H1 (cell line): ENCODE measurements at regions not wholly inside any gene's neighbourhood (a gene's known extent, or its start where the extent isn't known, plus 50 kb on each side); places are given as distances from the start of the nearest gene placed in this dataset.

Source experiments
- CTCF ChIA-PET: fragments of 300-600 bp; sonication (Branson Sonifier 250); formaldehyde crosslinking; loops from one replicate; lab custom pipeline; 2021; ENCODE audit not compliant: partially characterized antibody; lab: Charles Lee
- POLR2A ChIA-PET: fragments of 300-600 bp; sonication (Branson Sonifier 250); formaldehyde crosslinking; loops from one replicate; lab custom pipeline; 2021; ENCODE audit warnings: inconsistent platforms; ENCODE audit not compliant: partially characterized antibody; lab: Charles Lee
- DNase-seq, 2 experiments: peaks; one replicate each; pipeline versions ENCODE4 v3.0.0 to v3.0.0-alpha.2; 2010 to 2022; ENCODE audit warnings: low spot score in 2 of 2, low read depth in 1 of 2, mixed read lengths in 1 of 2
- FAIRE-seq: peaks from 2 replicates; lab custom pipeline; 2011; peaks lifted over from hg19 to GRCh38; lab: Jason Lieb, UNC
- H2AFZ ChIP-seq: 2 replicates; pipeline ENCODE4 v1.8.1; 2012; ENCODE audit warnings: low read length, inconsistent platforms
- H2AK5ac ChIP-seq: 2 replicates; pipeline ENCODE4 v1.6.1; 2013; ENCODE audit warnings: low read depth, low read length
- H2BK120ac ChIP-seq: replicated peaks from 2 replicates; pipeline ENCODE3; 2013; ENCODE audit warnings: low read depth, low read length, inconsistent platforms
- H2BK12ac ChIP-seq: 2 replicates; pipeline ENCODE4 v1.6.1; 2013; ENCODE audit warnings: low read depth, low read length
- H2BK15ac ChIP-seq: 2 replicates; pipeline ENCODE4 v1.6.1; 2013; ENCODE audit warnings: low read length
- H2BK20ac ChIP-seq: 2 replicates; pipeline ENCODE4 v1.6.1; 2013; ENCODE audit warnings: low read length
- H2BK5ac ChIP-seq: 2 replicates; pipeline ENCODE4 v1.6.1; 2013; ENCODE audit warnings: low read depth, low read length
- H3K14ac ChIP-seq: 2 replicates; pipeline ENCODE4 v1.6.1; 2013; ENCODE audit warnings: inconsistent platforms; ENCODE audit not compliant: insufficient read length
- H3K18ac ChIP-seq: 2 replicates; pipeline ENCODE4 v1.6.1; 2013; ENCODE audit warnings: low read length; ENCODE audit errors: extremely low read depth
- H3K23ac ChIP-seq: 2 replicates; pipeline ENCODE4 v1.6.1; 2013; ENCODE audit warnings: inconsistent platforms; ENCODE audit not compliant: insufficient read length
- H3K23me2 ChIP-seq: 2 replicates; pipeline ENCODE4 v1.6.1; 2013; ENCODE audit warnings: low read depth, low read length
- H3K27ac ChIP-seq: 2 replicates; pipeline ENCODE4 v1.6.1; 2011; ENCODE audit warnings: low read depth, low read length, inconsistent platforms
- H3K27me3 ChIP-seq, 4 experiments: replicated peaks in 1 of 4; 1 replicate in 1 of 4; 2 replicates in 3 of 4; pipeline versions ENCODE4 v1.6.1 to v1.8.1; 2011 to 2013; ENCODE audit warnings: low read length in 3 of 4, mild to moderate bottlenecking in 3 of 4, inconsistent platforms in 2 of 4, mixed read lengths in 2 of 4, moderate library complexity in 1 of 4; ENCODE audit not compliant: control insufficient read depth in 3 of 4, insufficient read depth in 3 of 4; ENCODE audit errors: extremely low read depth in 1 of 4
- H3K36me3 ChIP-seq, 4 experiments: 2 replicates each; pipeline versions ENCODE4 v1.6.1 to v1.8.1; 2011 to 2013; ENCODE audit warnings: mild to moderate bottlenecking in 4 of 4, low read length in 3 of 4, moderate library complexity in 2 of 4, control low read depth in 1 of 4, inconsistent platforms in 1 of 4; ENCODE audit not compliant: insufficient read depth in 4 of 4, control insufficient read depth in 2 of 4
- H3K4ac ChIP-seq: replicated peaks from 2 replicates; pipeline ENCODE3; 2013; ENCODE audit warnings: low read length, low read depth, mixed read lengths, inconsistent platforms; ENCODE audit not compliant: insufficient read length
- H3K4me1 ChIP-seq, 4 experiments: replicated peaks in 1 of 4; 1 replicate in 1 of 4; 2 replicates in 3 of 4; pipeline versions ENCODE4 v1.6.1 to v1.8.1; 2011 to 2013; ENCODE audit warnings: low read length in 3 of 4, inconsistent platforms in 2 of 4, mixed read lengths in 1 of 4; ENCODE audit not compliant: insufficient read depth in 4 of 4, control insufficient read depth in 3 of 4
- H3K4me2 ChIP-seq, 2 experiments: 2 replicates each; pipeline versions ENCODE4 v1.6.1 to v1.8.1; 2011 to 2013; ENCODE audit warnings: low read depth in 2 of 2, low read length in 2 of 2, control low read depth in 1 of 2, inconsistent platforms in 1 of 2, mild to moderate bottlenecking in 1 of 2; ENCODE audit not compliant: insufficient read depth in 1 of 2
- H3K4me3 ChIP-seq, 4 experiments: fragments of 200-600, 300-600 bp in 1 of 4; sonication (generic), shearing (Covaris generic), sonication (Bioruptor Twin) in 1 of 4; 2 replicates each; pipeline versions ENCODE4 v1.5.1 to v1.8.1; 2011 to 2016; ENCODE audit warnings: low read length in 4 of 4, low read depth in 3 of 4, control low read depth in 2 of 4, inconsistent platforms in 2 of 4, mild to moderate bottlenecking in 2 of 4, mixed read lengths in 1 of 4, moderate library complexity in 1 of 4; ENCODE audit not compliant: insufficient read depth in 2 of 4; ENCODE audit errors: extremely low read depth in 1 of 4
- H3K56ac ChIP-seq: replicated peaks from 2 replicates; pipeline ENCODE3; 2013; ENCODE audit warnings: low read depth, mild to moderate bottlenecking, mixed read lengths, low read length, inconsistent platforms; ENCODE audit not compliant: insufficient read length
- H3K79me1 ChIP-seq: 2 replicates; pipeline ENCODE4 v1.6.1; 2013; ENCODE audit warnings: low read depth, low read length, control low read depth
- H3K79me2 ChIP-seq, 2 experiments: 2 replicates each; pipeline versions ENCODE4 v1.6.1 to v1.8.1; 2012 to 2013; ENCODE audit warnings: low read length in 2 of 2, mild to moderate bottlenecking in 2 of 2, inconsistent platforms in 1 of 2; ENCODE audit not compliant: insufficient read depth in 2 of 2, control insufficient read depth in 1 of 2
- H3K9ac ChIP-seq, 4 experiments: replicated peaks in 1 of 4; 1 replicate in 1 of 4; 2 replicates in 3 of 4; pipeline versions ENCODE4 v1.6.1 to v1.8.1; 2011 to 2013; ENCODE audit warnings: low read depth in 3 of 4, low read length in 3 of 4, control low read depth in 2 of 4, mild to moderate bottlenecking in 2 of 4, moderate library complexity in 2 of 4, inconsistent platforms in 1 of 4; ENCODE audit errors: extremely low read depth in 1 of 4
- H3K9me3 ChIP-seq, 2 experiments: 2 replicates each; pipeline versions ENCODE4 v1.6.1 to v1.8.1; 2012 to 2013; ENCODE audit warnings: mild to moderate bottlenecking in 2 of 2, moderate library complexity in 2 of 2, control low read depth in 1 of 2, inconsistent platforms in 1 of 2, low read depth in 1 of 2, low read length in 1 of 2, mixed read lengths in 1 of 2; ENCODE audit not compliant: insufficient read depth in 2 of 2
- H4K20me1 ChIP-seq, 2 experiments: replicated peaks in 1 of 2; 2 replicates each; pipeline versions ENCODE3 to v1.8.1; 2011 to 2013; ENCODE audit warnings: inconsistent platforms in 2 of 2, low read length in 2 of 2, mild to moderate bottlenecking in 1 of 2; ENCODE audit not compliant: insufficient read depth in 2 of 2, control insufficient read depth in 1 of 2
- H4K5ac ChIP-seq: 2 replicates; pipeline ENCODE4 v1.6.1; 2013; ENCODE audit warnings: low read length, low read depth, mixed read lengths, inconsistent platforms; ENCODE audit not compliant: insufficient read length
- H4K8ac ChIP-seq: 2 replicates; pipeline ENCODE4 v1.8.0; 2013; ENCODE audit warnings: mild to moderate bottlenecking, moderate library complexity, low read length, inconsistent platforms; ENCODE audit not compliant: insufficient read depth; ENCODE audit errors: extremely low read depth
- H4K91ac ChIP-seq: replicated peaks from 2 replicates; pipeline ENCODE3; 2013; ENCODE audit warnings: low read length, mixed read lengths, inconsistent platforms; ENCODE audit not compliant: insufficient read length
- CTCF ChIP-seq, 3 experiments: IDR thresholded peaks; 1 replicate in 2 of 3; 2 replicates in 1 of 3; pipeline versions ENCODE4 v1.5.1 to v1.6.1; 2011; ENCODE audit warnings: low read length in 3 of 3, mild to moderate bottlenecking in 3 of 3, inconsistent platforms in 2 of 3, low read depth in 1 of 3, moderate library complexity in 1 of 3; ENCODE audit not compliant: insufficient read depth in 1 of 3; ENCODE audit errors: control extremely low read depth in 1 of 3
- MAFK ChIP-seq: IDR thresholded peaks from 2 replicates; pipeline ENCODE4 v1.6.1; 2012; ENCODE audit warnings: low read depth, mild to moderate bottlenecking, improper control_type of control experiment, low read length
- MAX ChIP-seq: IDR thresholded peaks from 2 replicates; pipeline ENCODE4 v1.6.1; 2012; ENCODE audit warnings: inconsistent platforms
- RAD21 ChIP-seq, 2 experiments: IDR thresholded peaks in 1 of 2; conservative IDR thresholded peaks in 1 of 2; 2 replicates each; pipeline ENCODE4 v1.6.1; 2011; ENCODE audit warnings: low read depth in 2 of 2, low read length in 2 of 2, improper control_type of control experiment in 1 of 2, inconsistent platforms in 1 of 2, mild to moderate bottlenecking in 1 of 2, moderate library complexity in 1 of 2
- SRF ChIP-seq: IDR thresholded peaks from 2 replicates; pipeline ENCODE4 v1.6.1; 2011; ENCODE audit warnings: mild to moderate bottlenecking, low read depth, low read length, moderate library complexity
- TBP ChIP-seq: IDR thresholded peaks from 2 replicates; pipeline ENCODE4 v1.6.1; 2011; ENCODE audit warnings: low read depth, low read length, improper control_type of control experiment
- WGBS, 2 experiments: shearing (Covaris generic) in 1 of 2; methylation state at CpG; one replicate each; pipeline versions ENCODE4 v1.1.6 to v1.1.7; 2013 to 2015; ENCODE audit warnings: low lambda C conversion rate in 2 of 2, mixed read lengths in 2 of 2, inconsistent platforms in 1 of 2, low coverage in 1 of 2, missing lambda C conversion rate in 1 of 2; ENCODE audit not compliant: insufficient replicate concordance in 2 of 2, insufficient coverage in 1 of 2, insufficient read length in 1 of 2; ENCODE audit errors: extremely low coverage in 1 of 2, missing lambda C conversion rate in 1 of 2; 5-methylcytosine and 5-hydroxymethylcytosine counted together

GRCh38 chr2:121071034-121071504 lies 213.9 kb downstream of the TFCP2L1 start:
- DNase-seq: peak in 1 of 2 experiments; percentile 98
- Histone ChIP-seq H3K4me2 (peak overlapping the region in 1 of 2 experiments; percentile 53; a peak in 2 of 4 replicates), H2BK20ac (no peak overlapping the region), H2BK12ac (peak overlapping the region; percentile 78; the same call in 1 of the 2 replicates), H3K23ac (no peak overlapping the region), H4K8ac (no peak overlapping the region), H3K27me3 (peaks cover 0 to 7% (median 6%) of the 10 kb centered on the region in 4 experiments; a peak in 6 of 7 replicates), H2BK120ac (no peak overlapping the region), H3K9ac (no peak overlapping the region), H3K14ac (no peak overlapping the region), H3K27ac (no peak overlapping the region)
- WGBS, 2 experiments: 13% methylated on average over 14 of the region's 14 CpGs; no CpG with 5 or more reads in 1 of the 2 experiments
- TF ChIP-seq SRF: no peak
- TF ChIP-seq TBP: peak; percentile 29; the same call in 1 of the 2 replicates
- peak; percentile 88 to 93 for TF ChIP-seq RAD21 (IDR thresholded peaks at IDR 0.05 in 1 of 2, conservative IDR thresholded peaks at IDR 0.05 in 1 of 2; ENCODE audit: low read depth in 2 of 2, low read length in 2 of 2)
- peak in 2 of 3 experiments; percentile 78 to 84; a peak in 3 of 4 replicates for TF ChIP-seq CTCF (IDR thresholded peaks at IDR 0.05; ENCODE audit: control extremely low read depth in 1 of 3, insufficient read depth in 1 of 3, low read depth in 1 of 3, low read length in 3 of 3)
- no peak for TF ChIP-seq MAFK
- TF ChIP-seq MAX: no peak
- TF ChIP-seq, all 59 proteins: peak for 3
- Histone ChIP-seq H3K9me3 (no peaks in the 10 kb centered on the region), H2AK5ac (no peak overlapping the region), H2AFZ (peak overlapping the region; percentile 79; the same call in 1 of the 2 replicates), H3K4ac (no peak overlapping the region), H2BK15ac (no peak overlapping the region), H3K23me2 (peaks cover 10% of the 10 kb centered on the region; the same call in 1 of the 2 replicates), H4K5ac (no peak overlapping the region), H3K36me3 (no peaks in the 10 kb centered on the region), H3K56ac (no peak overlapping the region), H4K91ac (no peak overlapping the region), H3K4me1 (peaks cover 0 to 15% (median 13%) of the 10 kb centered on the region in 4 experiments; a peak in 6 of 7 replicates), H3K79me1 (no peaks in the 10 kb centered on the region), H2BK5ac (no peak overlapping the region), H3K4me3 (no peak overlapping the region), H3K79me2 (no peaks in the 10 kb centered on the region), H4K20me1 (peaks cover 0 to 6% of the 10 kb centered on the region in 2 experiments), H3K18ac (no peak overlapping the region)
- no peak for FAIRE-seq
- ChIA-PET CTCF (interaction anchor here (0.6 to 3.8 kb wide), 49 partner anchors 9 to 613 kb away, joined by 3 to 37 read pairs (median 5); no protein-coding TSS in a partner anchor), POLR2A (interaction anchor here (0.9 to 1.7 kb wide), 4 partner anchors 9 to 361 kb away, joined by 3 to 5 read pairs (median 3); no protein-coding TSS in a partner anchor)
